Natural killer cell (primary cell): ENCODE measurements at regions not wholly inside any gene's neighbourhood (a gene's known extent, or its start where the extent isn't known, plus 50 kb on each side); places are given as distances from the start of the nearest gene placed in this dataset.

ENCODE experiments used
- ATAC-seq, 3 donors: fragments of 150-1000 bp in 2 of 3; fragments of 200-7000 bp in 1 of 3; cut with Tn5 transposase; 1 replicate in 1 of 3; 2 replicates in 2 of 3; pipeline ENCODE4 v1.10.0; 2021; ENCODE audit warnings: mild to moderate bottlenecking in 2 of 3, moderate library complexity in 2 of 3
- DNase-seq, 2 donors: peaks; one replicate each; pipeline versions ENCODE4 v3.0.0 to v3.0.0-alpha.2; 2013 to 2021; ENCODE audit warnings: mixed read lengths in 1 of 2
- H3K27ac ChIP-seq: one replicate; pipeline ENCODE4 v1.5.1; 2013; ENCODE audit warnings: mild to moderate bottlenecking, low read length
- H3K27me3 ChIP-seq: one replicate; pipeline ENCODE4 v1.6.1; 2013; ENCODE audit warnings: low read length; ENCODE audit not compliant: control insufficient read depth, insufficient read depth
- H3K36me3 ChIP-seq: one replicate; pipeline ENCODE4 v1.6.1; 2013; ENCODE audit warnings: low read length; ENCODE audit not compliant: control insufficient read depth, insufficient read depth
- H3K4me1 ChIP-seq: one replicate; pipeline ENCODE4 v1.6.1; 2013; ENCODE audit warnings: low read length; ENCODE audit not compliant: control insufficient read depth, insufficient read depth
- H3K4me3 ChIP-seq: one replicate; pipeline ENCODE4 v1.5.1; 2013; ENCODE audit warnings: low read length
- H3K9me3 ChIP-seq: one replicate; pipeline ENCODE4 v1.6.1; 2013; ENCODE audit warnings: low read length; ENCODE audit not compliant: control insufficient read depth, insufficient read depth
- H3K27ac Mint-ChIP-seq, 2 donors: one replicate each; pipeline ENCODE4 v1.8.0; 2022; ENCODE audit warnings: mild to moderate bottlenecking in 2 of 2, mixed read lengths in 2 of 2, moderate library complexity in 1 of 2
- H3K27me3 Mint-ChIP-seq, 2 donors: one replicate each; pipeline ENCODE4 v1.8.0; 2022; ENCODE audit warnings: low read depth in 2 of 2, mixed read lengths in 2 of 2
- H3K36me3 Mint-ChIP-seq: one replicate; pipeline ENCODE4 v1.8.0; 2022; ENCODE audit warnings: mixed read lengths
- H3K4me1 Mint-ChIP-seq, 2 donors: one replicate each; pipeline ENCODE4 v1.8.0; 2022; ENCODE audit warnings: mixed read lengths in 2 of 2
- H3K4me3 Mint-ChIP-seq: one replicate; pipeline ENCODE4 v1.8.0; 2022; ENCODE audit warnings: mild to moderate bottlenecking, moderate library complexity, mixed read lengths
- H3K9me3 Mint-ChIP-seq, 2 donors: one replicate each; pipeline ENCODE4 v1.8.0; 2022; ENCODE audit warnings: mixed read lengths in 2 of 2
- CTCF ChIP-seq: fragments of 200-600 bp; IDR thresholded peaks from one replicate; pipeline ENCODE4 v1.8.0; 2022; ENCODE audit warnings: antibody characterized with exemption
- WGBS: methylation state at CpG from one replicate; pipeline ENCODE4 v1.1.7; 2013; ENCODE audit warnings: missing lambda C conversion rate; ENCODE audit not compliant: insufficient coverage; 5-methylcytosine and 5-hydroxymethylcytosine counted together
- intact Hi-C: fragments of 100-400 bp; cut with micrococcal nuclease; formaldehyde crosslinking; loops from one replicate; pipeline ENCODE4 v1.14.2; 2022

GRCh38 chr2:182522405-182522896 is 95.6 kb upstream of the PDE1A start:
- DNase-seq (no peak), ATAC-seq (no peak)
- Mint-ChIP-seq H3K4me3 (no peak overlapping the region), H3K27me3 (no peaks in the 10 kb centered on the region), H3K9me3 (peaks cover 0 to 6% of the 10 kb centered on the region in 2 donors), H3K27ac (no peak overlapping the region), H3K36me3 (no peaks in the 10 kb centered on the region), H3K4me1 (no peaks in the 10 kb centered on the region)
- Histone ChIP-seq H3K36me3 (no peaks in the 10 kb centered on the region), H3K4me3 (no peak overlapping the region), H3K27me3 (no peaks in the 10 kb centered on the region), H3K27ac (no peak overlapping the region), H3K4me1 (no peaks in the 10 kb centered on the region), H3K9me3 (no peaks in the 10 kb centered on the region)
- 2% methylated on average over 3 of the region's 6 CpGs for WGBS
- no peak for TF ChIP-seq CTCF
- intact Hi-C loops, result no loop called here

- WGBS, result 60% methylated on average over 4 of the region's 4 CpGs
- Histone ChIP-seq H3K27ac (no peak overlapping the region), H3K4me1 (no peaks in the 10 kb centered on the region), H3K4me3 (no peak overlapping the region), H3K9me3 (no peaks in the 10 kb centered on the region), H3K36me3 (no peaks in the 10 kb centered on the region), H3K27me3 (no peaks in the 10 kb centered on the region)
- Mint-ChIP-seq H3K4me1 (no peaks in the 10 kb centered on the region), H3K27ac (no peak overlapping the region), H3K36me3 (no peaks in the 10 kb centered on the region), H3K9me3 (peaks cover 0 to 8% of the 10 kb centered on the region in 2 donors), H3K4me3 (no peak overlapping the region), H3K27me3 (no peaks in the 10 kb centered on the region)
- intact Hi-C loops, result no loop called here
- no peak for TF ChIP-seq CTCF
- no peak for DNase-seq
- ATAC-seq, result no peak
These were observed 96.2 kb upstream of the PDE1A start for GRCh38 chr2:182522972-182523473.

- TF ChIP-seq CTCF, result no peak
- Histone ChIP-seq H3K9me3 (no peaks in the 10 kb centered on the region), H3K27me3 (no peaks in the 10 kb centered on the region), H3K4me3 (no peak overlapping the region), H3K4me1 (no peaks in the 10 kb centered on the region), H3K36me3 (no peaks in the 10 kb centered on the region), H3K27ac (no peak overlapping the region)
- ATAC-seq (no peak), DNase-seq (no peak)
- Mint-ChIP-seq H3K4me1 (no peaks in the 10 kb centered on the region), H3K36me3 (no peaks in the 10 kb centered on the region), H3K27ac (no peak overlapping the region), H3K9me3 (peaks cover 6 to 13% of the 10 kb centered on the region in 2 donors), H3K27me3 (no peaks in the 10 kb centered on the region), H3K4me3 (no peak overlapping the region)
- intact Hi-C loops, result no loop called here
These were observed 103.8 kb upstream of the PDE1A start for GRCh38 chr2:182530636-182531035.

GRCh38 chr2:182540252-182540651 is 113.4 kb upstream of the PDE1A start:
- Histone ChIP-seq H3K27me3 (no peaks in the 10 kb centered on the region), H3K9me3 (no peaks in the 10 kb centered on the region), H3K27ac (no peak overlapping the region), H3K4me1 (no peaks in the 10 kb centered on the region), H3K4me3 (no peak overlapping the region), H3K36me3 (no peaks in the 10 kb centered on the region)
- DNase-seq, result no peak
- no peak for ATAC-seq
- no peaks in the 10 kb centered on the region for H3K36me3 Mint-ChIP-seq
- no peak overlapping the region for H3K4me3 Mint-ChIP-seq
- no peaks in the 10 kb centered on the region for H3K4me1 Mint-ChIP-seq
- no peaks in the 10 kb centered on the region for H3K27me3 Mint-ChIP-seq
- peaks cover 0 to 3% of the 10 kb centered on the region in 2 donors for H3K9me3 Mint-ChIP-seq
- intact Hi-C loops, result no loop called here
- no peak overlapping the region for H3K27ac Mint-ChIP-seq
- no peak for TF ChIP-seq CTCF
- WGBS, result 24% methylated on average over 1 of the region's 1 CpG
